IMR-90 (cell line): ENCODE measurements at regions not wholly inside any gene's neighbourhood (a gene's known extent, or its start where the extent isn't known, plus 50 kb on each side); places are given as distances from the start of the nearest gene placed in this dataset.

ENCODE experiments used
- ATAC-seq: fragments of 200-7000 bp; cut with Tn5 transposase; 2 replicates; pipeline ENCODE4 v1.9.1; 2020; ENCODE audit warnings: low read depth, mild to moderate bottlenecking, moderate library complexity
- BruUV-seq: library from RNA; stranded (reverse); fragments of 400-500 nt; replicated peaks from 2 replicates; lab custom pipeline; 2021; lab: Mats Ljungman, UMichigan
- CTCF ChIA-PET: fragments of 300-600 bp; formaldehyde crosslinking; extraction: SDS; loops from one replicate; lab custom pipeline; 2021; ENCODE audit warnings: antibody characterized with exemption; lab: Yijun Ruan, JAX
- POLR2A ChIA-PET: fragments of 300-600 bp; sonication (Branson Sonifier 250); formaldehyde crosslinking; loops from one replicate; lab custom pipeline; 2022; ENCODE audit warnings: antibody characterized with exemption; ENCODE audit not compliant: unreplicated experiment; lab: Charles Lee
- DNase-seq: peaks from one replicate; pipeline ENCODE4 v3.0.0; 2013
- H2AFZ ChIP-seq: replicated peaks from 2 replicates; pipeline ENCODE3; 2013; ENCODE audit warnings: low read length, mild to moderate bottlenecking; ENCODE audit not compliant: poor library complexity
- H2AK5ac ChIP-seq: 2 replicates; pipeline ENCODE4 v1.6.1; 2013; ENCODE audit warnings: low read depth, low read length, inconsistent platforms
- H2AK9ac ChIP-seq: replicated peaks from 2 replicates; pipeline ENCODE3; 2013; ENCODE audit warnings: mild to moderate bottlenecking, low read depth, low read length, moderate library complexity; ENCODE audit not compliant: poor library complexity
- H2BK120ac ChIP-seq: 2 replicates; pipeline ENCODE4 v1.6.1; 2013; ENCODE audit warnings: low read depth, low read length, inconsistent platforms
- H2BK15ac ChIP-seq: 3 replicates; pipeline ENCODE4 v1.6.1; 2013; ENCODE audit warnings: low read depth, low read length, inconsistent platforms
- H2BK20ac ChIP-seq: 2 replicates; pipeline ENCODE4 v1.6.1; 2013; ENCODE audit warnings: low read depth, mild to moderate bottlenecking, inconsistent platforms, low read length, moderate library complexity
- H2BK5ac ChIP-seq: 2 replicates; pipeline ENCODE4 v1.6.1; 2013; ENCODE audit warnings: mild to moderate bottlenecking, low read depth, low read length, inconsistent platforms; ENCODE audit not compliant: poor library complexity, severe bottlenecking
- H3K14ac ChIP-seq: replicated peaks from 2 replicates; pipeline ENCODE4 v1.6.1; 2013; ENCODE audit warnings: low read depth, low read length, inconsistent platforms
- H3K18ac ChIP-seq: 2 replicates; pipeline ENCODE4 v1.6.1; 2013; ENCODE audit warnings: low read depth, low read length, control low read depth
- H3K23ac ChIP-seq: 2 replicates; pipeline ENCODE4 v1.6.1; 2013; ENCODE audit warnings: low read depth, low read length, inconsistent platforms
- H3K27ac ChIP-seq: 2 replicates; pipeline ENCODE4 v1.5.1; 2013; ENCODE audit warnings: mild to moderate bottlenecking, control low read depth, low read length; ENCODE audit not compliant: insufficient read depth
- H3K27me3 ChIP-seq: 2 replicates; pipeline ENCODE4 v1.6.1; 2013; ENCODE audit warnings: low read length; ENCODE audit not compliant: control insufficient read depth, insufficient read depth
- H3K36me3 ChIP-seq: 2 replicates; pipeline ENCODE4 v1.6.1; 2013; ENCODE audit warnings: low read length, mixed read lengths; ENCODE audit not compliant: control insufficient read depth, insufficient read depth
- H3K4ac ChIP-seq: 2 replicates; pipeline ENCODE4 v1.6.1; 2013; ENCODE audit warnings: low read depth, low read length, inconsistent platforms
- H3K4me1 ChIP-seq: 2 replicates; pipeline ENCODE4 v1.6.1; 2013; ENCODE audit warnings: low read length, mixed read lengths; ENCODE audit not compliant: control insufficient read depth, insufficient read depth
- H3K4me2 ChIP-seq: 2 replicates; pipeline ENCODE4 v1.6.1; 2013; ENCODE audit warnings: low read depth, mild to moderate bottlenecking, control low read depth, low read length, moderate library complexity
- H3K4me3 ChIP-seq: 2 replicates; pipeline ENCODE4 v1.5.1; 2013; ENCODE audit warnings: low read depth, mild to moderate bottlenecking, control low read depth, low read length, moderate library complexity; ENCODE audit not compliant: insufficient read depth
- H3K56ac ChIP-seq: 2 replicates; pipeline ENCODE4 v1.6.1; 2013; ENCODE audit warnings: low read length, inconsistent platforms; ENCODE audit not compliant: insufficient read depth; ENCODE audit errors: extremely low read depth
- H3K79me1 ChIP-seq, 2 experiments: 2 replicates each; pipeline ENCODE4 v1.6.1; 2013; ENCODE audit warnings: low read length in 2 of 2, inconsistent platforms in 1 of 2, low read depth in 1 of 2
- H3K9ac ChIP-seq: 2 replicates; pipeline ENCODE4 v1.6.1; 2013; ENCODE audit warnings: low read depth, low read length, control low read depth
- H3K9me1 ChIP-seq: 2 replicates; pipeline ENCODE4 v1.6.1; 2013; ENCODE audit warnings: low read length, inconsistent platforms; ENCODE audit not compliant: insufficient read depth
- H3K9me3 ChIP-seq: 2 replicates; pipeline ENCODE4 v1.6.1; 2013; ENCODE audit warnings: low read length; ENCODE audit not compliant: control insufficient read depth, insufficient read depth
- H4K20me1 ChIP-seq: 2 replicates; pipeline ENCODE4 v1.6.1; 2013; ENCODE audit warnings: low read length, inconsistent platforms; ENCODE audit not compliant: insufficient read depth
- H4K5ac ChIP-seq: 2 replicates; pipeline ENCODE4 v1.6.1; 2013; ENCODE audit warnings: mild to moderate bottlenecking, low read depth, low read length, control low read depth
- H4K8ac ChIP-seq, 2 experiments: 2 replicates each; pipeline ENCODE4 v1.6.1; 2013; ENCODE audit warnings: low read depth in 2 of 2, low read length in 2 of 2, control low read depth in 1 of 2, inconsistent platforms in 1 of 2
- H4K91ac ChIP-seq: 2 replicates; pipeline ENCODE4 v1.6.1; 2013; ENCODE audit warnings: low read depth, low read length, inconsistent platforms; ENCODE audit not compliant: insufficient read depth
- BHLHE40 ChIP-seq: fragments of 150-350 bp; IDR thresholded peaks from 2 replicates; pipeline ENCODE4 v1.6.1; 2016; ENCODE audit warnings: mild to moderate bottlenecking, low read depth, low read length
- CEBPB ChIP-seq: IDR thresholded peaks from 2 replicates; pipeline ENCODE4 v1.6.1; 2012; ENCODE audit warnings: low read depth, low read length, improper control_type of control experiment
- CHD1 ChIP-seq: IDR thresholded peaks from 2 replicates; pipeline ENCODE4 v1.6.1; 2012; ENCODE audit warnings: low read depth, low read length, improper control_type of control experiment
- CTCF ChIP-seq: conservative IDR thresholded peaks from 2 replicates; pipeline ENCODE4 v1.5.1; 2012; ENCODE audit warnings: mild to moderate bottlenecking, low read depth, low read length, improper control_type of control experiment
- ELK1 ChIP-seq: fragments of 150-350 bp; IDR thresholded peaks from 2 replicates; pipeline ENCODE4 v1.6.1; 2016; ENCODE audit warnings: low read depth, mild to moderate bottlenecking, low read length, moderate library complexity, borderline replicate concordance
- FOS ChIP-seq: fragments of 150-350 bp; IDR thresholded peaks from 2 replicates; pipeline ENCODE4 v1.6.1; 2016; ENCODE audit warnings: low read depth, low read length
- MAFK ChIP-seq: IDR thresholded peaks from 2 replicates; pipeline ENCODE4 v1.6.1; 2012; ENCODE audit warnings: low read depth, low read length, improper control_type of control experiment
- MAZ ChIP-seq: IDR thresholded peaks from 2 replicates; pipeline ENCODE4 v1.6.1; 2012; ENCODE audit warnings: low read depth, mild to moderate bottlenecking, low read length, improper control_type of control experiment, moderate library complexity, borderline replicate concordance
- MXI1 ChIP-seq: IDR thresholded peaks from 2 replicates; pipeline ENCODE4 v1.6.1; 2012; ENCODE audit warnings: low read depth, mild to moderate bottlenecking, low read length, moderate library complexity, borderline replicate concordance
- NFE2L2 ChIP-seq: fragments of 150-350 bp; IDR thresholded peaks from 2 replicates; pipeline ENCODE4 v1.6.1; 2016; ENCODE audit warnings: low read depth, mild to moderate bottlenecking, low read length
- POLR2A ChIP-seq: IDR thresholded peaks from 2 replicates; pipeline ENCODE4 v1.6.1; 2012; ENCODE audit warnings: mild to moderate bottlenecking, low read depth, low read length
- RAD21 ChIP-seq: IDR thresholded peaks from 2 replicates; pipeline ENCODE4 v1.6.1; 2012; ENCODE audit warnings: low read length, improper control_type of control experiment
- RCOR1 ChIP-seq: IDR thresholded peaks from 2 replicates; pipeline ENCODE4 v1.6.1; 2012; ENCODE audit warnings: mild to moderate bottlenecking, low read length, improper control_type of control experiment; ENCODE audit not compliant: insufficient replicate concordance
- RFX5 ChIP-seq: IDR thresholded peaks from 2 replicates; pipeline ENCODE4 v1.8.0; 2012; ENCODE audit warnings: low read depth, mild to moderate bottlenecking, low read length, moderate library complexity
- SMC3 ChIP-seq: fragments of 150-350 bp; IDR thresholded peaks from 2 replicates; pipeline ENCODE4 v1.6.1; 2016; ENCODE audit warnings: low read depth, mild to moderate bottlenecking, antibody characterized with exemption, low read length, moderate library complexity
- USF2 ChIP-seq: fragments of 150-350 bp; IDR thresholded peaks from 2 replicates; pipeline ENCODE4 v1.6.1; 2017; ENCODE audit warnings: mild to moderate bottlenecking, antibody characterized with exemption, low read length, low read depth
- WGBS, 2 experiments: methylation state at CpG; one replicate each; pipeline versions ENCODE4 v1.1.5 to v1.1.7; 2013; ENCODE audit warnings: missing lambda C conversion rate in 2 of 2; ENCODE audit not compliant: insufficient read length in 1 of 2; ENCODE audit errors: extremely low coverage in 2 of 2; 5-methylcytosine and 5-hydroxymethylcytosine counted together
- dilution Hi-C: fragments of 300-500 bp; cut with HindIII; formaldehyde crosslinking; loops from one replicate; pipeline ENCODE4 v1.14.3; 2018; ENCODE audit warnings: low sequenced_read_pairs; ENCODE audit not compliant: unreplicated experiment
- in situ Hi-C: fragments of 300-500 bp; cut with MboI; formaldehyde crosslinking; loops from 3 replicates; pipeline ENCODE4 v1.14.3; 2019; ENCODE audit warnings: low sequenced_read_pairs, inconsistent platforms, mixed read lengths
- intact Hi-C: fragments of 100-400 bp; cut with micrococcal nuclease; formaldehyde crosslinking; loops from 2 replicates; pipeline ENCODE4 v1.10.0; 2022

- H4K91ac ChIP-seq = no peak overlapping the region
- H2AK5ac ChIP-seq = no peak overlapping the region
- no peak for TF ChIP-seq SMC3
- TF ChIP-seq RCOR1 = no peak
- TF ChIP-seq MAZ = no peak
- no peak for TF ChIP-seq BHLHE40
- TF ChIP-seq RAD21 = no peak
- TF ChIP-seq NFE2L2 = no peak
- no peak for TF ChIP-seq CTCF
- no peak for TF ChIP-seq POLR2A
- no peak for TF ChIP-seq MXI1
- no peak for TF ChIP-seq FOS
- TF ChIP-seq ELK1 = no peak
- TF ChIP-seq CHD1 = no peak
- no peak for TF ChIP-seq RFX5
- no peak for TF ChIP-seq MAFK
- no peak for TF ChIP-seq USF2
- TF ChIP-seq CEBPB = no peak
- no peak overlapping the region for H2BK15ac ChIP-seq
- no peak overlapping the region for H2BK20ac ChIP-seq
- ChIA-PET CTCF (no interaction called here), POLR2A (no interaction called here)
- no peak overlapping the region for H4K5ac ChIP-seq
- ATAC-seq (no peak), DNase-seq (no peak)
- H4K8ac ChIP-seq = no peak overlapping the region
- H3K4me3 ChIP-seq = no peak overlapping the region
- H3K79me1 ChIP-seq = no peaks in the 10 kb centered on the region
- dilution Hi-C loops (no loop called here), intact Hi-C loops (loop anchor here (10.0 kb wide), 1 partner anchor 172 kb away; no protein-coding TSS in a partner anchor), in situ Hi-C loops (no loop called here)
- no peak overlapping the region for H3K9ac ChIP-seq
- no peak overlapping the region for H3K56ac ChIP-seq
- no peak overlapping the region for H3K4me2 ChIP-seq
- H3K9me1 ChIP-seq = no peaks in the 10 kb centered on the region
- no peak overlapping the region for H3K4ac ChIP-seq
- no peak overlapping the region for H2AK9ac ChIP-seq
- no peak overlapping the region for H2BK5ac ChIP-seq
- H3K4me1 ChIP-seq = peaks cover 2% of the 10 kb centered on the region; the same call in 1 of the 2 replicates
- H3K27ac ChIP-seq = no peak overlapping the region
- no TSS peak for BruUV-seq
- no peak overlapping the region for H3K23ac ChIP-seq
- H3K14ac ChIP-seq = no peak overlapping the region
- no peak overlapping the region for H3K18ac ChIP-seq
- H4K20me1 ChIP-seq = no peaks in the 10 kb centered on the region
- H3K9me3 ChIP-seq = no peaks in the 10 kb centered on the region
- no peak overlapping the region for H2AFZ ChIP-seq
- 100% methylated on average over 1 of the region's 3 CpGs; no CpG with 5 or more reads in 1 of the 2 experiments for WGBS, 2 experiments
- H3K27me3 ChIP-seq = no peaks in the 10 kb centered on the region
- no peak overlapping the region for H2BK120ac ChIP-seq
- no peaks in the 10 kb centered on the region for H3K36me3 ChIP-seq
Measured at GRCh38 chr12:104856531-104856930, 101.6 kb downstream of the SLC41A2 start.
